ENCODE measurements at regions not wholly inside any gene's neighbourhood (a gene's known extent, or its start where the extent isn't known, plus 50 kb on each side); places are given as distances from the start of the nearest gene placed in this dataset.

DNA sequence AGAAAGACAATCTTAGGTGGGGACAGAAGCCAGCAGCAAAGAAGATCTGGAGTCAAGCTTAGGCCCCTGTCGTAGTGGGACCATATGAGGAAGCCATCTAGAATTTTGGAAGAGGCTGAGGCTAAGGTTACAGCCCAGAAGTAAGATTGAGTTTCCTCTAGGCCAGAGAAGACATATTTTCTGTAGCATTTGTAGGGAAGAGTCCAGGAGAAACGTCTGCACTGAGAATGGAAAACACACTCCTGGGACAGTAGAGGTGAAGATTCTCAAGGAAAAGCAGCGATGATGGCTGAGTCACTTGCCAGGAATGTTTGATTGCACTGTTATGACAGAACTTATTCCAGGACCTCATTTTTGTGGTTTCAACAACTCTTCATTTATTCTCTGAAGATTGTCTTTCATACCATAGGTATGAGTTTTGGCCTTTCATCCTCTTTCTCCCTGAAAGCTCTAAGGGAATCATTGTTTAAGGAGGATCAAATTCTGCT is 107.2 kb downstream of the GTPBP8 start:
- DNase-seq = no peak

DNA sequence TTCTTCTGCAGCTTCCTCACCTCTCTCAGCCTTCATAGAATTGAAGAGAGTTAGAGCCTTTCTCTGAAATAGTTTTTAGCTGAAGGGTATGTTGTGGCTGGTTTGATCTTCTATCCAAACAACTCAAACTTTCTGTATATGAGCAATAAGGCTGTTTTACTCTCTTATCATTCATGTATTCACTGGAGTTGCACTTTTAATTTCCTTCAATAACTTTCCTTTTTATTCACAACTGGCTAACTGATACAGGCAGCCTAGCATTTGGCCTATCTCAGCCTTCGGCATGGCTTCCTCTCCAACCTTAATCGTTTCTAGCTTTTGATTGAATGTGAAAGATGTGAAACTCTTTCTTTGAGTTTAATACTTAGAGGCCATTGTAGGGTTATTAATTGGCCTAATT is 109.3 kb downstream of the GTPBP8 start:
- no peak for DNase-seq

DNA sequence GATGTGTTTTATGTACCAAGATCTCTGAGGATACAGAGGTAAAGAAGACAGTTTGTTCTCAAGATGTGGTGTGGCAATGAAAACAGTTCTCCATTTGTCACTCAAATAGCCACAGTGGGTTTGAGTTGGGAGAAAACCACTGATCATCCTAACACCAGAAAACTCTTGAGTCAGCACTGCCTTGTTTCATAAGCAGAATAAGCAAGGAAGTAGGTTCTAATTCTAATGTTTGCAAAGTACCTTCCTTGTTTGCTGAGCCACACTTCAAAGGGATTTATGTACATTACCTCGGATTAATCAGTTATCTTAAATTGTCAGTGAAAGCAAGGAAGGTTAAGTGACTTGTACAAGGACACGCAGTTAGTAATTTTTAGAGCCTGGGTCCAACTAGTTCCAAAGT is 107.8 kb upstream of the BOC start:
- DNase-seq = no peak

DNA sequence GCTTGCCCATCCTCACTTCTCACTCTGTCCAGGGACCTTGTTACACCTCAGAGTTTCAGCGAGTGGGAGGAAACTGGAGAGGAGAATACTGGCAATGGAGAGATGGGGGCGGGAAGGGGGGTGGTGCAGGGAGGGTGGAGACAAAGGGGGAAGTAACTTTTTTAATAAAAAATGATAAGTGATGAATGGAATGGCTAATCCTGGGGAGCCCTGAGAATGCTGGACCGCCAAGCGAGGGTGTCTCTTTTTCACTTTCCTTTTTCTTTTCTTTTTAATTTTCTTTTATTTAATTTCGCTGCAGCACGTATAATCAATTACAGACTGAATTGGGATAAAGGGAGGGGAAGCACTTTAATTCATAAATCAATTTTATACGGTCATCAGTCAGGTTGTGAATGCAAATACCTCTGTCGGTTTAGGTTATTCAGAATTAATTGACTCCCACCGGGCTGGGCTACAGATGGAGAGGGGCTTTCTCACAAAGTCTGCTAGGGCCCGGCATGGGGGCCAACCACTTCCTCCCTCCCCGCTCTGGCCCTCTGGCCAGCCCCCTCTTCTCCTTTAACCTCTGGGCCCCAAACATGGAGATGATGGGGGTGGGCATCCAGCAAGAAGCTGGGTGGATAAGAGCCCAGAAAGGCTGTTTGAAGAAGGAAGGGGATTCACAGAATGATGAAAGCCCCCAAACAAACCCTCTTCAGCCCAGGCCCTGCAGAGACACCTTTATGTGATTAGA is 106.8 kb upstream of the BOC start:
- no peak for DNase-seq

DNA sequence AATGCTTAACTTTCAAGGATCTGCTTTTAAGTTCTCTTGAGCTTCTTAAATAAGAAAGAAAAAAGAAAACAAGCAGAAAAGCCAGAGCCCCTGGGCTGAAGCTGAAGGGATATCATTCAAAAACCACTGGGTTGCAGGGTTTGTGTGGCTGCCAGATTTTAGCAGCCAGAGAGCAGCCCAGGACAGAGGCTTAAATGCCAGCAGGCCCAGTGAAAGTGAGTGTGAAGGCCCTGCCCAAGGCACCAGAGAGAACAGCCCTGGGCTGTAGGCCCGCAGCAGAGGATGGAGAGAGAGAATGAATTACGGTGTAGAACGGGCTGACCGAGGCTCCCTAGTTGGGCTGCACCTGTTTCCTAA is 106.3 kb upstream of the BOC start:
- DNase-seq = no peak

- DNase-seq = no peak
Measured at GRCh38 chr3:113105966-113106660, 105.2 kb upstream of the BOC start.

- DNase-seq = no peak
Measured at GRCh38 chr3:113110267-113110666, 101.1 kb upstream of the BOC start.

DNA sequence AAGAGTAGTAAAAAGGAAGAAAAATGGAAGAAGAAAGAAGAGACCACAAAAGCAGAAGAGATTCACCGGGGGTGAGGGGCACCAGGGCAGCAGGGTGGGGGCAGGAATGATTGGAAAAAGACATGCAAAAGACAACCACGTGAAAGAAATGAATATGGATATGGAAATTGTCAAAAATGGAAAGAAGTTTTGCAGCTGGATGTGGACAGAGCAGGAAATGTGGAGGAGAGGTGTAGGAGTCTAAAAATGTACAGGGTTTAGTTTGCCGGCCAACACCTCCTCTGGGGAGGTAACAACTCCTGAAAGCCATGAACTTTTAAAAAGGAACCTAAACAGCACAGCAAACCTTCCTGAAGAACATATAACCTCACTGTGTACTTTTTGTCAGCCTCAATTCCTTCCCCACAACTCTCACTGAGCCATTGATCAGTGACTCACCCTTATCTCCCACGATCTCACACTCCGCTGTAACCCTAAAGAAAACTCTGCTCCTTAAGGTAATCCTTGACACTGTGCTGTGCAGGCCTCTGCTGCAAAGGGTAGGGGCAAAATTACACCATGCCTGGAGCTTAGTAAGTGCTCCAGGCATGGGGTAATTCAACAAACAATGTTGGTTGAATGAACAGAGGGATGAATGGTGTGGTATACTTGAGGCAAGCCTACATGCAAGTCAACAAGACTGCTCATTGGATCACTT is 100.2 kb upstream of the BOC start:
- DNase-seq = no peak

GRCh38 chr3:113113361-113113760 is 98.0 kb upstream of the BOC start:
- no peak for DNase-seq

GRCh38 chr3:113117511-113118234 is 93.7 kb upstream of the BOC start:
- no peak for DNase-seq

DNA sequence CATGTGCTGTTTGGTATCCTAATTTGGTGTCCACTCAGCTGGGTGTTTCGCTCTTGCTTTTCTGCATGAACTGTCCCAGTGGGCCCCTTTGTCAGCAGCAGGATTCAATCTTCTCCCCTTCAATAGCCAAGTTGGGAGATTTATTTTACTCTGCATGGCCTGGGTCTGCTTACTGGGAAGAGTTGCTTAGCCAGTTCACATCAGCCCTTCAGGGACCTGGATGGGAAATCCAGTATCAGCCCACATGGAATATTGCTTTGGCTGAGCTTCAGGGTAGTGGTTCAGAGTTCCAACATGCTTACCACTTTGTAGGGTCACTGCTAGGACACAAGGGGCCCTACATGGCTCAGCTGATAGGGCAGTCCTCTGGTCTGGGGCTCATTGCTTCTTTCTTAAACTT is 93.0 kb upstream of the BOC start:
- no peak for DNase-seq

GRCh38 chr3:113124256-113124830 is 87.0 kb upstream of the BOC start:
- no peak for DNase-seq

DNA sequence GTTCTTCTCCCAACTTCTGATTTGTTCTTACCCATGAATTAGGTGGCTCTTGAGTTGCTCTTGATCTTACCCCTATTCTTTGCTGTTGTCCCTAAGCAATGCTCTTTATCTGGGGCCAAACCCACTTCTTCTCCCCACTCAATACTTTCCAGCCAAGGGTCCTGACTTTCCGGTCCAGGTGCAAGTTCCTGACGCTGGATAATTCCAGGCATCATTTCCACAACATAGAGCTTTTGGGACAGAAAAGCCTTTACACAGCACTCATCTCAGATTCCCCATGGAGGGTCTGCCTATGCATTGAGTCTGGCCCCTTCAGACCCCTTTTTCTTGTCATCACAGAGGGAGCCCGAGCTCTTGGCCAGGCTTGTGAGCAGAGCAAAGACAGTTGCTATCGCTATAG is 85.4 kb upstream of the BOC start:
- no peak for DNase-seq

DNA sequence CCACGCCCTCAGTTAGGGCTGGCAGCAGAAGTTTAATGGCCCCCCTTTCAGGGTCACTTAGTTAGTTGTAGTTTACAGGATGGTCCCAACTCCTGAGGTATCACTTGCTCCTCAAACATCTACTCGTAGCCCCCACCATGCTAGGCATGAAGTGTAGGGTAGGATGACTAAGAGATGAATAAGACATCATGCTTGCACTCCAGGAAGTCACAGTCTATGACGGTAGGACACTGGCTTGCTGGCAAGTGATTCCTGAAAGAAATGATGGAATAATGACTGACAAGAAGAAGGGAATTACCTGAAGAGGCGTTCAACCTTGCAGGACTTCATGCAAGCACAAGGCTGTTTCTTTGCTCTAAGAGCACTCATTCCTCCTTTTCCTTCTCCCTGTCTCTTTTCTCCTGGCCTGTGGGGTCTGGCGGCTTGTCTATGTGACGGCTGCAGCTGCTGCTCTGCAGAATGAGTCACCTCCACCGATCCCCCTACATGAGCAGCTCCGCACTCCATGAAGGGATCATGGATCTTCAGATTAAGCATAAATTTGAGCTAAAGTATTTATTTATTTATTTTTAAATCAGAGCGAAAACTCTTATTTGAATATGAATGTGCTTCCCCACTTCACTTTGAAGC is 82.9 kb upstream of the BOC start:
- DNase-seq = no peak

DNA sequence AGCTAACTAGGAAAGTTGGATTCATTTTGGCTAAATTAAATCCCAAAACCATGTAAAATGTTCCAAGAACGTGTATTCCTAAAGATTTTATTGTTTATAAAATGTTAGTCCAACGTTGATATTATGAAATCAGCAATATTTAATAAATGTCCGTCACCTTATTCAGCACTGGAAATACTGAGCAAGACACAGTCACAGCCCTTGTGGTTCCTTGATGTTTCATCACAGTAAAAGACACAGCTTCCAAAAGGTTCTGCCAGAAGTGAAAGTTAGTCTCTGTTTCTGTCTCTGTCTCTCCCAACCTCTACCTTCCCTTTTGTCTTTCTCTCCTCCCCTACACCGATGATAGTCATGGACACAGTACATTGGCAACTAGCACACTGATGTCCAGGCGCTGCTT is 82.2 kb upstream of the BOC start:
- no peak for DNase-seq

DNA sequence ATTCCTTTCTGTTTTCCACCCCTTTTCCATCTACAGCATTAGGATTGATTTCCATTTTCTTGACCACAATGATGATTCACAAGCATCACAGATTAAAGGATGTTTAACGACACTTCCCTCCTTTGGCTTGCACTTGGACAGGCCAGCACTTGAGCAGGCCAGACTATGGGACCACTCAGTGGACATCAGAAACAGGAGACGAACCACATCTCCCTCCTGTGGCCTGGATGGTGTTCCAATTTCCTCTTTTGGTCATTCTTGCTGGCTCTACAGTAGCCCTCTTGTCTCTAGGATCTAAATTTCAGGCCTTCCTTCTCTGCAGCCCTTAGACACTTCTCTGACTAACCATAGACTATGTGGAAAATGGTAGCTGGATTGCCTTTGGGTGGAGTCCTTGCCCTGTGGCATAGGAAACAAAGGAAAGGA is 78.8 kb upstream of the BOC start:
- no peak for DNase-seq

GRCh38 chr3:113133140-113133539 is 78.2 kb upstream of the BOC start:
- no peak for DNase-seq

GRCh38 chr3:113136071-113136470 is 75.3 kb upstream of the BOC start:
- no peak for DNase-seq

DNA sequence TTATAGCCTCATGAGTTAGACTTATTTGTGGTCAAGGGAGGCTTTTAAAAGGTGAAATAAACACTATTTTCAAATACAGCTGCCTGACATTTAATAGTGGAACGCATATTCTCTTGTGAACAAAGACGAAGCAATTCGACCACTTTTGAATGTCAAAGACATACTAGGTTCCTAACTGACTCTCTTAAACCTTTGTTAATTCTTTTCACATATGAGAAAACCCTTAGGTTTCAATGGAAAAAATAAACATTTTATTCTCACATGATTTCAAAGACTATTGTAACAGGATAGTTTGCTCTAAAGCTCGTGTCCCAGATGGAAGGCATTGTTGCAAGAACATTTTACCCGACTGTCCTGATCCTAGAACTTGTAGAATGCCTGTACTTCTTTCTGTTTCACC is 74.8 kb upstream of the BOC start:
- DNase-seq = no peak

DNA sequence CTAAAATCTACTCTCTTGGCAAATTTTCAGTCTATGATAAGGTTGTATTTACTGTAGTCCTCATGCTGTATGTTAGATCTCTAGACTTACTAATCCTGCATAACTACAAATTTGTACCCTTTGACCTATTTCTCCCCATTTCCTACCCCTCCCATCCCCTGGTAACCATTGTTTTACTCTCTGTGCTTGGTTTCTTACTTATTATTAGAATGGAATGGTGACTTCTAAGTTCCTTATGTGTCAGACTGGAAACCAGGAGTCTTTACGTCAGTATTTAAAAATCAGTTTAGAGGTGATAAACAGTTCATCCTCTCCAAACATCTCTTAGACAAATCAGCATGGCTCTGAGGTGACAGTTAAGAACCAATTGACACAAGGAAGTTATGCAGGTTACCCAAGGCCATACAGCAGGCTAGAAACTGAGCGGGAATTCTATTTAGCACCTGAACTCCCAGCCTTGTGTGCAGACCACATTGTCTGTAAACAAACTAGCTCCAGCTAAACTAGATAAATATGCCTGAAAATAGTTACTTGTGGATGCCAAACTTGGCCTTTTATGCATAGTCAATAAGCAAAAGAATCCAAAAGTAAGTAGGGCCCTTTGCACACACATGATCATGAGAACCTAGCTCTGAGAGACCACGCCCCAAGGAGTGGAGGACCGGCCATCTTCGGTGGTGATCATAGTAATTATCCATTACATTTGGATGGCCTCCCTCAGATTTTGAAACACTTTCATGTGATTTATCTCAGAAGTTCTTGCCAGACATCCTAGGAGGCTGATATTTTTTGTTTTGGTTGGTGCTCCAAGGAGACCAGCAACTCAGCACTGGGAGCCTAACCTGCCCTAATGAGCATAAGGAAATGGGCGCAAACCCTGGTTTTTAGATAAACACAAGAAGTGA is 72.3 kb upstream of the BOC start:
- no peak for DNase-seq

DNA sequence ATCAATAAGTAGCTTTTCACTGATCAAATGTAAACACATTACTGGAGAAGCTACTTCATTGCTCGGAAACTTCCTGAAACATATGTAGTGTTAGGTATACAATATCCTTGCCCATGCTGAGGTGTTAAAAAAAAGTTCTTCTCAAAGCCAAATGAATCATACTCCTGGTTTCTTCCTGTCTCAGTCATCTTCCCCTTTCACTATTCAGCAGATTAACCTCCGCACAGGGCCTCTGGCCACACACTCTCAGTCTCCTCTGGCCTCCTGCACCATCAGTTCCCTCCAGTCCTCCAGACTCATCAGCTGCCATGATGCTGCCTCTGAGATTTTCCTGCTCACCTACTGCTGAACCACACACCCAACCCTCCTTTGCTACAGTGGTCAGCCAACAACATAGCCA is 70.5 kb upstream of the BOC start:
- no peak for DNase-seq

Data from NCI-H1048 (cell line).